ENCODE measurements at regions not wholly inside any gene's neighbourhood (a gene's known extent, or its start where the extent isn't known, plus 50 kb on each side); places are given as distances from the start of the nearest gene placed in this dataset.

GRCh38 chr2:15770606-15771005 is 169.7 kb upstream of the MYCN start:
- no peak for DNase-seq (ENCODE audit: low spot score in 2 of 2)
- in situ Hi-C loops (cut with MboI; ENCODE audit: low sequenced_read_pairs): no loop called here

GRCh38 chr2:15771124-15771523 is 169.2 kb upstream of the MYCN start:
- Histone ChIP-seq H3K36me3 (replicated peaks) (no peaks in the 10 kb centered on the region), H3K27me3 (ENCODE audit: low read depth) (no peaks in the 10 kb centered on the region), H3K4me1 (no peaks in the 10 kb centered on the region), H3K9me3 (no peaks in the 10 kb centered on the region), H3K4me3 (no peak overlapping the region)
- in situ Hi-C loops (cut with MboI; ENCODE audit: low sequenced_read_pairs): no loop called here
- no peak for DNase-seq (ENCODE audit: low spot score in 2 of 2)

More at GRCh38 chr2:15770606-15771005, 169.7 kb upstream of the MYCN start:
- Histone ChIP-seq H3K27me3 (ENCODE audit: low read depth) (no peaks in the 10 kb centered on the region), H3K4me1 (no peaks in the 10 kb centered on the region), H3K36me3 (replicated peaks) (no peaks in the 10 kb centered on the region), H3K9me3 (no peaks in the 10 kb centered on the region), H3K4me3 (no peak overlapping the region)

GRCh38 chr2:15772086-15772595 is 168.2 kb upstream of the MYCN start:
- H3K4me3 ChIP-seq: no peak overlapping the region
- no peak for DNase-seq (ENCODE audit: low spot score in 2 of 2)
- H3K9me3 ChIP-seq: no peaks in the 10 kb centered on the region
- no peaks in the 10 kb centered on the region for H3K27me3 ChIP-seq (ENCODE audit: low read depth)
- no peaks in the 10 kb centered on the region for H3K36me3 ChIP-seq (replicated peaks)
- H3K4me1 ChIP-seq: no peaks in the 10 kb centered on the region
- in situ Hi-C loops (cut with MboI; ENCODE audit: low sequenced_read_pairs): no loop called here

- Histone ChIP-seq H3K9me3 (no peaks in the 10 kb centered on the region), H3K4me3 (no peak overlapping the region), H3K36me3 (replicated peaks) (no peaks in the 10 kb centered on the region), H3K27me3 (ENCODE audit: low read depth) (no peaks in the 10 kb centered on the region), H3K4me1 (no peaks in the 10 kb centered on the region)
- DNase-seq (ENCODE audit: low spot score in 2 of 2): no peak
- in situ Hi-C loops (cut with MboI; ENCODE audit: low sequenced_read_pairs): no loop called here
Measured at GRCh38 chr2:15772681-15773080, 167.7 kb upstream of the MYCN start.

- Histone ChIP-seq H3K4me3 (no peak overlapping the region), H3K9me3 (no peaks in the 10 kb centered on the region), H3K27me3 (ENCODE audit: low read depth) (no peaks in the 10 kb centered on the region), H3K36me3 (replicated peaks) (no peaks in the 10 kb centered on the region), H3K4me1 (no peaks in the 10 kb centered on the region)
- DNase-seq (ENCODE audit: low spot score in 2 of 2): no peak
- in situ Hi-C loops (cut with MboI; ENCODE audit: low sequenced_read_pairs): no loop called here
Measured at GRCh38 chr2:15773204-15773603, 167.1 kb upstream of the MYCN start.

GRCh38 chr2:15773846-15774245 is 166.5 kb upstream of the MYCN start:
- in situ Hi-C loops (cut with MboI; ENCODE audit: low sequenced_read_pairs): no loop called here
- DNase-seq (ENCODE audit: low spot score in 2 of 2): no peak
- H3K4me3 ChIP-seq: no peak overlapping the region
- H3K9me3 ChIP-seq: no peaks in the 10 kb centered on the region
- H3K4me1 ChIP-seq: no peaks in the 10 kb centered on the region
- no peaks in the 10 kb centered on the region for H3K36me3 ChIP-seq (replicated peaks)
- H3K27me3 ChIP-seq (ENCODE audit: low read depth): no peaks in the 10 kb centered on the region

GRCh38 chr2:15775753-15776628 is 164.4 kb upstream of the MYCN start:
- no peaks in the 10 kb centered on the region for H3K9me3 ChIP-seq
- no peak for DNase-seq (ENCODE audit: low spot score in 2 of 2)
- no peaks in the 10 kb centered on the region for H3K4me1 ChIP-seq
- in situ Hi-C loops (cut with MboI; ENCODE audit: low sequenced_read_pairs): no loop called here
- H3K27me3 ChIP-seq (ENCODE audit: low read depth): no peaks in the 10 kb centered on the region
- H3K4me3 ChIP-seq: no peak overlapping the region
- no peaks in the 10 kb centered on the region for H3K36me3 ChIP-seq (replicated peaks)

GRCh38 chr2:15776629-15776919 is 163.8 kb upstream of the MYCN start:
- in situ Hi-C loops (cut with MboI; ENCODE audit: low sequenced_read_pairs): no loop called here
- H3K4me1 ChIP-seq: no peaks in the 10 kb centered on the region
- no peaks in the 10 kb centered on the region for H3K36me3 ChIP-seq (replicated peaks)
- no peak overlapping the region for H3K4me3 ChIP-seq
- no peaks in the 10 kb centered on the region for H3K9me3 ChIP-seq
- no peak for DNase-seq (ENCODE audit: low spot score in 2 of 2)
- no peaks in the 10 kb centered on the region for H3K27me3 ChIP-seq (ENCODE audit: low read depth)

GRCh38 chr2:15776992-15777702 is 163.2 kb upstream of the MYCN start:
- in situ Hi-C loops (cut with MboI; ENCODE audit: low sequenced_read_pairs): no loop called here
- DNase-seq (ENCODE audit: low spot score in 2 of 2): no peak
- Histone ChIP-seq H3K36me3 (replicated peaks) (no peaks in the 10 kb centered on the region), H3K4me3 (no peak overlapping the region), H3K4me1 (no peaks in the 10 kb centered on the region), H3K27me3 (ENCODE audit: low read depth) (no peaks in the 10 kb centered on the region), H3K9me3 (no peaks in the 10 kb centered on the region)

- no peak for DNase-seq (ENCODE audit: low spot score in 2 of 2)
- H3K9me3 ChIP-seq: no peaks in the 10 kb centered on the region
- in situ Hi-C loops (cut with MboI; ENCODE audit: low sequenced_read_pairs): no loop called here
- H3K4me1 ChIP-seq: no peaks in the 10 kb centered on the region
- H3K4me3 ChIP-seq: no peak overlapping the region
- H3K27me3 ChIP-seq (ENCODE audit: low read depth): no peaks in the 10 kb centered on the region
- H3K36me3 ChIP-seq (replicated peaks): no peaks in the 10 kb centered on the region
Measured at GRCh38 chr2:15777795-15778371, 162.5 kb upstream of the MYCN start.

- H3K9me3 ChIP-seq: no peaks in the 10 kb centered on the region
- in situ Hi-C loops (cut with MboI; ENCODE audit: low sequenced_read_pairs): no loop called here
- no peaks in the 10 kb centered on the region for H3K36me3 ChIP-seq (replicated peaks)
- no peaks in the 10 kb centered on the region for H3K4me1 ChIP-seq
- H3K27me3 ChIP-seq (ENCODE audit: low read depth): no peaks in the 10 kb centered on the region; the same call in 1 of the 2 replicates
- DNase-seq (ENCODE audit: low spot score in 2 of 2): no peak
- H3K4me3 ChIP-seq: no peak overlapping the region
Measured at GRCh38 chr2:15778529-15779219, 161.7 kb upstream of the MYCN start.

GRCh38 chr2:15779381-15780041 is 160.8 kb upstream of the MYCN start:
- Histone ChIP-seq H3K4me1 (no peaks in the 10 kb centered on the region), H3K27me3 (ENCODE audit: low read depth) (no peaks in the 10 kb centered on the region; the same call in 1 of the 2 replicates), H3K36me3 (replicated peaks) (no peaks in the 10 kb centered on the region), H3K4me3 (no peak overlapping the region), H3K9me3 (no peaks in the 10 kb centered on the region)
- in situ Hi-C loops (cut with MboI; ENCODE audit: low sequenced_read_pairs): no loop called here
- no peak for DNase-seq (ENCODE audit: low spot score in 2 of 2)

GRCh38 chr2:15780234-15780633 is 160.1 kb upstream of the MYCN start:
- no peak for DNase-seq (ENCODE audit: low spot score in 2 of 2)
- Histone ChIP-seq H3K36me3 (replicated peaks) (no peaks in the 10 kb centered on the region), H3K4me3 (no peak overlapping the region), H3K9me3 (no peaks in the 10 kb centered on the region), H3K27me3 (ENCODE audit: low read depth) (no peaks in the 10 kb centered on the region; the same call in 1 of the 2 replicates), H3K4me1 (no peaks in the 10 kb centered on the region)
- in situ Hi-C loops (cut with MboI; ENCODE audit: low sequenced_read_pairs): no loop called here
